DND-41 (cell line): ENCODE measurements at regions not wholly inside any gene's neighbourhood (a gene's known extent, or its start where the extent isn't known, plus 50 kb on each side); places are given as distances from the start of the nearest gene placed in this dataset.

Source experiments
- ATAC-seq: fragments of 200-7000 bp; cut with Tn5 transposase; 3 replicates; pipeline ENCODE4 v1.9.1; 2021; ENCODE audit warnings: low read depth; ENCODE audit not compliant: insufficient read depth
- DNase-seq: peaks from one replicate; pipeline ENCODE4 v3.0.0-alpha.2; 2020
- H2AFZ ChIP-seq: 2 replicates; pipeline ENCODE4 v1.6.0; 2012; ENCODE audit warnings: low read depth, low read length
- H3K27ac ChIP-seq: 2 replicates; pipeline ENCODE4 v1.5.1; 2012; ENCODE audit warnings: low read length, inconsistent platforms
- H3K27me3 ChIP-seq: fragments of 200-600 bp; sonication (generic); 2 replicates; pipeline ENCODE4 v1.6.0; 2012; ENCODE audit warnings: low read length, mild to moderate bottlenecking, inconsistent platforms; ENCODE audit not compliant: insufficient read depth, poor library complexity
- H3K36me3 ChIP-seq: 2 replicates; pipeline ENCODE4 v1.5.1; 2012; ENCODE audit warnings: low read length, inconsistent platforms; ENCODE audit not compliant: insufficient read depth
- H3K4me1 ChIP-seq: 2 replicates; pipeline ENCODE4 v1.5.1; 2012; ENCODE audit warnings: mild to moderate bottlenecking, low read length; ENCODE audit not compliant: insufficient read depth
- H3K4me2 ChIP-seq: 2 replicates; pipeline ENCODE4 v1.6.0; 2012; ENCODE audit warnings: mild to moderate bottlenecking, moderate library complexity, low read length, inconsistent platforms; ENCODE audit not compliant: insufficient read depth
- H3K4me3 ChIP-seq, 2 experiments: fragments of 200-600 bp in 1 of 2; shearing (Covaris generic) in 1 of 2; 2 replicates each; pipeline ENCODE4 v1.5.1; 2012 to 2016; ENCODE audit warnings: inconsistent platforms in 2 of 2, low read length in 2 of 2, mild to moderate bottlenecking in 2 of 2, low read depth in 1 of 2, moderate library complexity in 1 of 2
- H3K79me2 ChIP-seq: 2 replicates; pipeline ENCODE4 v1.6.0; 2012; ENCODE audit warnings: low read length, inconsistent platforms; ENCODE audit not compliant: insufficient read depth
- H3K9ac ChIP-seq: 2 replicates; pipeline ENCODE4 v1.6.0; 2012; ENCODE audit warnings: low read depth, mild to moderate bottlenecking, inconsistent platforms, low read length, moderate library complexity
- H3K9me3 ChIP-seq: 2 replicates; pipeline ENCODE4 v1.5.1; 2012; ENCODE audit warnings: low read length, moderate library complexity, mild to moderate bottlenecking, inconsistent platforms; ENCODE audit not compliant: insufficient read depth, severe bottlenecking
- H4K20me1 ChIP-seq: 2 replicates; pipeline ENCODE4 v1.6.0; 2012; ENCODE audit warnings: low read length; ENCODE audit not compliant: insufficient read depth
- CTCF ChIP-seq: IDR thresholded peaks from 2 replicates; pipeline ENCODE4 v1.5.1; 2012; ENCODE audit warnings: borderline replicate concordance, low read length, moderate library complexity, mild to moderate bottlenecking; ENCODE audit not compliant: poor library complexity, severe bottlenecking; ENCODE audit errors: extremely low read depth
- EZH2 ChIP-seq: IDR thresholded peaks from 3 replicates; pipeline ENCODE4 v1.6.1; 2012; ENCODE audit warnings: borderline replicate concordance, low read depth, mild to moderate bottlenecking, moderate library complexity, low read length, inconsistent platforms; ENCODE audit not compliant: severe bottlenecking

GRCh38 chr21:16095005-16095404 is 365.2 kb downstream of the USP25 start:
- Histone ChIP-seq H3K79me2 (no peaks in the 10 kb centered on the region), H3K9ac (no peak overlapping the region), H3K36me3 (no peaks in the 10 kb centered on the region), H3K4me1 (no peaks in the 10 kb centered on the region), H3K27ac (no peak overlapping the region), H3K9me3 (no peaks in the 10 kb centered on the region), H4K20me1 (no peaks in the 10 kb centered on the region), H2AFZ (no peak overlapping the region), H3K4me3 (no peak overlapping the region), H3K4me2 (no peak overlapping the region), H3K27me3 (no peaks in the 10 kb centered on the region)
- ATAC-seq, result no peak
- TF ChIP-seq CTCF, result no peak
- no peak for TF ChIP-seq EZH2
- DNase-seq, result no peak

DNA sequence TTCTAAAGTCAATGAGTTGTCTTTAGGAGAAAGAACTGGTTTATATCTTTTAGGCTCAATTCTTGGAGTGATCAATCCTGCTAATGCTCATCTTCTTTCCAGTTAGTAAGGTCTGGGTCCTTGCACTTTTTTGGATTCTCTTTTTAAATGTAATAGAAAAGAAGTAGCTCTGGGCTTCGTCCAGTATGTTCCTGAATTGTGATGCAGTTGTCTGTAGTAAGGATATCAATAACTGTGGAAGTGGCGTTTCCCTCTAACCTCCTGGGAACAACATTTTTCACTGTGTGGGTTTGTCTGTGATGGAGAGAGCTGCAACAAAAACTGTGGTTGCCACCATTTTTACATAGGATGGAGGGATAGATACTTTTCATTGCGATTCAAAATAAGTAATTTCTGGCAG is 367.2 kb downstream of the USP25 start:
- DNase-seq (no peak), ATAC-seq (no peak)
- H3K4me1 ChIP-seq, result no peaks in the 10 kb centered on the region
- no peak overlapping the region for H3K4me3 ChIP-seq
- no peak overlapping the region for H3K4me2 ChIP-seq
- no peak overlapping the region for H2AFZ ChIP-seq
- H3K27ac ChIP-seq, result no peak overlapping the region
- no peak for TF ChIP-seq CTCF
- TF ChIP-seq EZH2, result no peak
- H4K20me1 ChIP-seq, result no peaks in the 10 kb centered on the region
- H3K9me3 ChIP-seq, result no peaks in the 10 kb centered on the region
- H3K79me2 ChIP-seq, result no peaks in the 10 kb centered on the region
- H3K27me3 ChIP-seq, result no peaks in the 10 kb centered on the region
- no peak overlapping the region for H3K9ac ChIP-seq
- no peaks in the 10 kb centered on the region for H3K36me3 ChIP-seq

DNA sequence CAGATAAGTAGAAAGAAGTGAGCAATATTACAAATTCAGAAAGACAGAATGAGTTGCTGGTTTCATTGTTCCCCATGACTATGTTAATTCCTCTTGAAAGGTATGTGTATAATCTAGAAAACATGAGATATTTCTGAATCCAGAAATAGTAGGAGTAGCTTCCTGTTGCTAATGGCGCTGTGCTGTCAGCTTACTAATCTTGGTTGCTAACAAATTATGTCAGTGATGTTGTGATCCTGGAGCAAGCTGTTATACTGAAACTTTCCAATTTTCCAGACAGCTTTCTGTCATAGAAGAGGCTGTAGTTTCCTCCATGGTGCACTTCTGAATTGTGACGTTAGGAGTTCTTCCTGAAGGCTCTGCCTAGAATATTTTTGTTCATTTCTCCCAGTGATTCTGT is 372.3 kb downstream of the USP25 start:
- ATAC-seq, result no peak

More for the DNA sequence above, 372.3 kb downstream of the USP25 start:
- Histone ChIP-seq H3K9me3 (no peaks in the 10 kb centered on the region), H3K27me3 (no peaks in the 10 kb centered on the region), H3K4me1 (no peaks in the 10 kb centered on the region), H3K36me3 (no peaks in the 10 kb centered on the region), H3K4me2 (no peak overlapping the region), H4K20me1 (no peaks in the 10 kb centered on the region), H2AFZ (no peak overlapping the region), H3K9ac (no peak overlapping the region), H3K79me2 (no peaks in the 10 kb centered on the region), H3K4me3 (no peak overlapping the region), H3K27ac (no peak overlapping the region)
- TF ChIP-seq CTCF, result no peak
- TF ChIP-seq EZH2, result no peak
- no peak for DNase-seq
